ENCODE measurements at regions not wholly inside any gene's neighbourhood (a gene's known extent, or its start where the extent isn't known, plus 50 kb on each side); places are given as distances from the start of the nearest gene placed in this dataset.

DNA sequence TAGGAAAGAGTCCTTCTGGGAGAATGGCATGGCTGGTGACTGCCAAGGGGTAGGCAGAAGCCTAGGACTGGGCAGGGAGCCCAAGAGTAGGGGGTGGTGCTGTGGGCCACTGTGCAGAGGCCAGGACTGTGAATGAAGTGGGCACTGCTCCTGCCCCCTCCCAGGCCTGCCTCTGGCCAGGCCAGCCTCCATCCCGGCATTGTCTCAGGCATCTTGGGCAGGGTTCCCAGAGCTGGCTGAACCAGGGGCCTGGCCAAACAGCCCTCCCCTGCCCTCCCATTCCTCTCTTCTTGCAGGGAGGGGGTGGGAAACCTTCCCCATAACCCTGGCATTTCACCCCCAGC lies 81.6 kb downstream of the MRPL14 start:
- H3K4me2 ChIP-seq (ENCODE audit: low read depth, low read length, poor library complexity, severe bottlenecking): no peak overlapping the region
- H3F3A ChIP-seq (ENCODE audit: low read depth): no peaks in the 10 kb centered on the region
- no peaks in the 10 kb centered on the region for H3K36me3 ChIP-seq (ENCODE audit: insufficient read depth, low read length)
- H2AFZ ChIP-seq (ENCODE audit: low read length): no peak overlapping the region
- peaks cover 26% of the 10 kb centered on the region for H3K4me1 ChIP-seq (ENCODE audit: insufficient read depth, low read length, poor library complexity, severe bottlenecking)
- no peaks in the 10 kb centered on the region for H3K9me2 ChIP-seq (replicated peaks; ENCODE audit: low read depth, low read length)
- no peaks in the 10 kb centered on the region for H3K79me2 ChIP-seq (ENCODE audit: insufficient read depth, low read length)
- no peaks in the 10 kb centered on the region for H3K9me3 ChIP-seq (ENCODE audit: insufficient read depth, low read depth, low read length)
- no peaks in the 10 kb centered on the region for H3K27me3 ChIP-seq (ENCODE audit: insufficient read depth, low read length, poor library complexity, severe bottlenecking)
- H4K20me1 ChIP-seq (ENCODE audit: insufficient read depth, low read length, poor library complexity, severe bottlenecking): no peaks in the 10 kb centered on the region
- H3K4me3 ChIP-seq (ENCODE audit: low read length, poor library complexity, severe bottlenecking): no peak overlapping the region
- TF ChIP-seq, protein P1, sequence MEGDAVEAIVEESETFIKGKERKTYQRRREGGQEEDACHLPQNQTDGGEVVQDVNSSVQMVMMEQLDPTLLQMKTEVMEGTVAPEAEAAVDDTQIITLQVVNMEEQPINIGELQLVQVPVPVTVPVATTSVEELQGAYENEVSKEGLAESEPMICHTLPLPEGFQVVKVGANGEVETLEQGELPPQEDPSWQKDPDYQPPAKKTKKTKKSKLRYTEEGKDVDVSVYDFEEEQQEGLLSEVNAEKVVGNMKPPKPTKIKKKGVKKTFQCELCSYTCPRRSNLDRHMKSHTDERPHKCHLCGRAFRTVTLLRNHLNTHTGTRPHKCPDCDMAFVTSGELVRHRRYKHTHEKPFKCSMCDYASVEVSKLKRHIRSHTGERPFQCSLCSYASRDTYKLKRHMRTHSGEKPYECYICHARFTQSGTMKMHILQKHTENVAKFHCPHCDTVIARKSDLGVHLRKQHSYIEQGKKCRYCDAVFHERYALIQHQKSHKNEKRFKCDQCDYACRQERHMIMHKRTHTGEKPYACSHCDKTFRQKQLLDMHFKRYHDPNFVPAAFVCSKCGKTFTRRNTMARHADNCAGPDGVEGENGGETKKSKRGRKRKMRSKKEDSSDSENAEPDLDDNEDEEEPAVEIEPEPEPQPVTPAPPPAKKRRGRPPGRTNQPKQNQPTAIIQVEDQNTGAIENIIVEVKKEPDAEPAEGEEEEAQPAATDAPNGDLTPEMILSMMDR (conservative IDR thresholded peaks at IDR 0.05; ENCODE audit: low read length): no peak
- TF ChIP-seq EZH2phosphoT487 (IDR thresholded peaks at IDR 0.05; ENCODE audit: borderline replicate concordance): no peak
- no peak overlapping the region for H3K9ac ChIP-seq (ENCODE audit: low read depth, low read length, poor library complexity, severe bottlenecking)

DNA sequence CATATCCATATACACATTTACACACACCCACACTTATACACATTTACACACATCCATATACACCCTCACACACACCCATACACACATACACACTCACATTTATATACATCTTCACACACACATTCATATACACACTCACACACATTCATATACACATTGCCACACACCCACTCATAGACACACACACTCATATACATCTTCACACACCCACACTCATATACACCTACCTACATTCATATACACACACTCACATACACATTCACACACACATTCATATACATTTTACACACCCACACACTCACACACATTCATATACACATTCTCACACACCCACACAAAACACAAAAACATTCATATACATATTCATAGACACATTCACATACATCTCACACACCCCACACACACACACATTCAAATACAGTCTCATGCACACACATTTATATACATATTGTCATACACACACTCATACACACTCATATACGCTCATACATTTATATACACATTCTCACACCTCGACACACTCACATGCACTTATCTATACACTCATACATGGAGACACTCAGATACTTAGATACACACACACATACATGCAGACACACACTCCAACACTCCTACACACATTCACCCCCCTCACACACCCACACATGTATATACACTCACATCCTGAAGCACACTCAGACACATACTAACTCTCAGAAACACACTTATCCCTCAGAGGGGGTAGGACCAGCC lies 82.1 kb downstream of the MRPL14 start:
- Histone ChIP-seq H3K9me3 (ENCODE audit: insufficient read depth, low read depth, low read length) (no peaks in the 10 kb centered on the region), H3K4me2 (ENCODE audit: low read depth, low read length, poor library complexity, severe bottlenecking) (no peak overlapping the region), H4K20me1 (ENCODE audit: insufficient read depth, low read length, poor library complexity, severe bottlenecking) (no peaks in the 10 kb centered on the region), H3K27me3 (ENCODE audit: insufficient read depth, low read length, poor library complexity, severe bottlenecking) (no peaks in the 10 kb centered on the region), H3K9me2 (replicated peaks; ENCODE audit: low read depth, low read length) (no peaks in the 10 kb centered on the region), H3K4me1 (ENCODE audit: insufficient read depth, low read length, poor library complexity, severe bottlenecking) (peaks cover 28% of the 10 kb centered on the region), H3F3A (ENCODE audit: low read depth) (no peaks in the 10 kb centered on the region), H3K9ac (ENCODE audit: low read depth, low read length, poor library complexity, severe bottlenecking) (no peak overlapping the region), H3K36me3 (ENCODE audit: insufficient read depth, low read length) (no peaks in the 10 kb centered on the region), H3K4me3 (ENCODE audit: low read length, poor library complexity, severe bottlenecking) (no peak overlapping the region), H2AFZ (ENCODE audit: low read length) (no peak overlapping the region), H3K79me2 (ENCODE audit: insufficient read depth, low read length) (no peaks in the 10 kb centered on the region)
- TF ChIP-seq, protein P1 (conservative IDR thresholded peaks at IDR 0.05; ENCODE audit: low read length): no peak
- no peak for TF ChIP-seq EZH2phosphoT487 (IDR thresholded peaks at IDR 0.05; ENCODE audit: borderline replicate concordance)

GRCh38 chr6:44044154-44044539 lies 83.1 kb downstream of the MRPL14 start:
- Histone ChIP-seq H4K20me1 (ENCODE audit: insufficient read depth, low read length, poor library complexity, severe bottlenecking) (no peaks in the 10 kb centered on the region), H3F3A (ENCODE audit: low read depth) (no peaks in the 10 kb centered on the region), H3K9me2 (replicated peaks; ENCODE audit: low read depth, low read length) (no peaks in the 10 kb centered on the region), H3K79me2 (ENCODE audit: insufficient read depth, low read length) (no peaks in the 10 kb centered on the region), H3K4me3 (ENCODE audit: low read length, poor library complexity, severe bottlenecking) (no peak overlapping the region), H3K4me1 (ENCODE audit: insufficient read depth, low read length, poor library complexity, severe bottlenecking) (peaks cover 28% of the 10 kb centered on the region), H2AFZ (ENCODE audit: low read length) (no peak overlapping the region), H3K9me3 (ENCODE audit: insufficient read depth, low read depth, low read length) (no peaks in the 10 kb centered on the region), H3K36me3 (ENCODE audit: insufficient read depth, low read length) (no peaks in the 10 kb centered on the region), H3K4me2 (ENCODE audit: low read depth, low read length, poor library complexity, severe bottlenecking) (no peak overlapping the region), H3K27me3 (ENCODE audit: insufficient read depth, low read length, poor library complexity, severe bottlenecking) (no peaks in the 10 kb centered on the region), H3K9ac (ENCODE audit: low read depth, low read length, poor library complexity, severe bottlenecking) (no peak overlapping the region)
- TF ChIP-seq, protein P1 (conservative IDR thresholded peaks at IDR 0.05; ENCODE audit: low read length): no peak
- TF ChIP-seq EZH2phosphoT487 (IDR thresholded peaks at IDR 0.05; ENCODE audit: borderline replicate concordance): no peak
